Urothelium cell line (cell line): ENCODE measurements at regions not wholly inside any gene's neighbourhood (a gene's known extent, or its start where the extent isn't known, plus 50 kb on each side); places are given as distances from the start of the nearest gene placed in this dataset.

ENCODE experiments used
- DNase-seq: peaks from one replicate; pipeline ENCODE4 v3.0.0; 2011; ENCODE audit warnings: low spot score, mixed read lengths
- FAIRE-seq: peaks from 2 replicates; lab custom pipeline; 2011; peaks lifted over from hg19 to GRCh38; lab: Jason Lieb, UNC

DNA sequence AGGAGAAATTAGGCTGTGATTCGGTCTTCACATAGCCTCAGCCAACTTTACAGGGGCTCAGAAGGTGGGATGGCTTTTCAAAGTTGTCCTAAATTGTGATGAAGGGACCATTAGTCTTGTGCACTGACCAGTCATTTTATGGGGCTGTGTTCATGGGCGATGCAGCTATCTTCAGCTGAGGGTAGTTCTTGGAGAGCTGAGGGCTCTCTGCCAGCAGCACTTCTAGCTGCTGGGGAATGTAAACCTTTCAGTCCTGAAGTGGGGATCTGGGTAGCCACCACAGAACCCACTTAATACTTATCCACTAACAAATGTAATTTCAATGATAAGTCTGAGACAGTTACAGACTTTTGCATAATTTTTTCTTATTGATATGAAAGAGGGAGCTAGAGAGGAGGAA lies 270.6 kb downstream of the AEBP2 start:
- DNase-seq, result no peak
- FAIRE-seq, result no peak

DNA sequence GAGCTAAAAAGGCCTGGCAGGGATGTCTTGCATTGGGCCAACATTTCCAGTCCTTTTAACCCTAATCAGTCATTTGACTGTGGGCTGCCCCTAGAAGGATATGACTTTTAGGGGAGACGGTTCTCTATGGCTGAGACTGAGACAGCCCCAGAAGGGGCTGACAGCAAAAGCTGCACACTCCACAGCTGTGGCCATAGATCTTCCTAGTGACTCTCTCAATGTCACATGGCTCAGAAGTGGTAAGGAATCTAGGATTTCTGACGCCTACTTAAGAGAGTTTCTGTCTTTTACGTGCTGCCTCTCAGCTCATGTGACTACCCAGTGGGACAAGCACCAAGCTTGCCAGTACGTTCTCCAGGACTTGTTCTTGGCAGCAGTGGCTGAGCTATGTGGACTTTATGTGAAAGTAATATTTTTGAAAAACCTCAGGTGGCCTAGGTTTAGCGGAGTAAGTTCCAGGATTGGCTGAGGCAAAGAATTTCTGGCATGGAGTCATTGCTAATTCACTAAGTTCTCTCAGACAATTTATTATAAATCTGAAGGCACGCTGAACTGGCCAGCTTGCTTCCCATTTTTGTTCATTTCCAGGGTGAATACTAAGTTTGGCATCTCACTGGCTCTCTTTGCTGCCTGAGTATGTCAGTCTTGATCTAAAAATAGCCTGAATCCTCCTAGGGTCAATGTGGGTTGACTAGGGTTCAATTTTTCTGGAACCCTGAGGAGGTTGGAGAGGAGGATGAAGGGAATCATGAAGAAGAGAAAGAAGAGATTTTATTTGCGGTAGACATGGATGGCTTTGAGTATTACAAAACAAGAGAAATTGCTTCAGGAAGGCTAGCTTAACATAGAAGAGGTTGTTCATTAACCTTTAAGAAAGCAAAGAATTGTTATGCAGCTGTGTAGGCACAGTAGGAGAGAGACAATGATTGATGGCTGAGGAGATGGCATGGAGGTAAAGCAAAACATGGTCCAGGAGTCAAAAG lies 271.8 kb downstream of the AEBP2 start:
- DNase-seq, result no peak
- FAIRE-seq, result no peak

DNA sequence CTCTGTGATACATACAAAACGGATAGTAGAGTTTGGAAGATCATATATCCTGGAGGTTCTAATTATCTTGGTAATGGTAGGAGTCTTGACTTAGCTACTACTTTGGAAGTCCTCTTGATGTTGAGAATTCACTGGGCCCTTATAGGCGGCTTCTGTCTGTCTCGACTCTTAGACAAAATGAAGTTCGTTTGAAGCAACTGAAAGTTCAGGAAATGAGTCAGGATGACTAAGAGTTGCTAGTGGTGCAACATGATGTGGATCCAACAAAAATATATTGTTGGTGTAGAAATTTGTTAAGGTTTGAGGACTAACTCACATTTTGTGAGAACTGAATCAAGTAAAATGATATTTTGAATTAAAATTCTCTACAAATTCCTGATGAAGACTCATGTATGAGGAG lies 272.7 kb downstream of the AEBP2 start:
- no peak for FAIRE-seq

DNA sequence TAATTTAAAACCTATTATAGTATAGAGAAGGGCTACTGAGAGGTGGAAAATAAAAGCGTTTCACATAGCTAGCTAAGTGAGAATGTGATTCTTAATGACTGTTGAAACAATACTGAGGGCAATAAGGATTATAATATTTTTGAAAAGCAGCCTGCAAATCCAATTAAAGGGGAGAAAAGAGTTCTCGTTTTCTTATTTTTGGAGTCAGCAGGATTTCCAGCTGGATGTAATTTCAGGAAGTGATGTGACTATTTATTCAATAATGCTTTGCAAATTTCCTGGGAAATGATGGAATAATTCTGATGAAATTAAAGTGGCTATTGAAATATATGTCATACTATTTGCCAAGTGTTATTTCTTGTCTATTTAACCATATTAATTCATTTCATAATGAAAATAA lies 279.1 kb downstream of the AEBP2 start:
- FAIRE-seq, result no peak
- DNase-seq, result no peak

More for the DNA sequence above, 272.7 kb downstream of the AEBP2 start:
- DNase-seq, result peak; percentile 48

DNA sequence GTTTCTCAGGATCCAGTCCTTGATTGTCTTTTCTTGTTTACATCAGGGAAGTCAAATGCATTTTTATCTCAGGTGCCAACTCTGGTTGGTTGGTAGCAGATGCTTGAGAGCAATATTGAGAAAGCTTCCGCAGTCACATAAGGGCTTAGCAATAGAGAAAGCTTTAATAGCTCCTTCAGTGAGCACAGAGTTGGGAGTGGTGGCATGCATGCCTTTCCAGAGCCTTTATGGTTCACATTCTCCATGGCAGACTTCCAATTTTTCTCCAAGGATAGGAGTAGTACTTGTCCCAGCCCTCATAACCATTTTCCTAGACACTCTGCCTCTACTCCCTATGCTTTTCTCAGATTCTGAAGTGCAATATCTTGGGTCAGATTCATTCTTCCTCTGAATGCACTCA lies 280.4 kb downstream of the AEBP2 start:
- no peak for FAIRE-seq
- no peak for DNase-seq

DNA sequence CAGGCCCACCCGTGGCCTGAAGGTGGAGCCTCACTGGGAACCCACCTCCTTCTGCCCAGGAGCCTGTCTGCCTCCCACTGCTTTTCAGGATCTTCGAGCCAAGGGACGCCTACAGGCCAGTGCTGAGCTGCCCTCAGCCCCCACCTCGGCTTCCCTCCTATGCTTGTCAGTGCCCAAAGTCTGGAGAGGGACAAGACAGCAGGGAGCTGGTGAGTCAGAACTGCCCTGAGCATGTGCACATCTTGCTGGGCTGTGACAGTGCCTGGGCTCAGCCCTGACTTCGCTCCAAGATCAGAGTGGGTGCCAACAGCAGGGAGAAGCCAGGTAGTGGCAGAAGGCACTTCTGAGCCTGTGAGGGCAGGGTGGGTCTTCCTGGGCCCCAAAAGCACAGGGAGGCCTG lies 286.8 kb downstream of the AEBP2 start:
- DNase-seq (no peak), FAIRE-seq (no peak)

DNA sequence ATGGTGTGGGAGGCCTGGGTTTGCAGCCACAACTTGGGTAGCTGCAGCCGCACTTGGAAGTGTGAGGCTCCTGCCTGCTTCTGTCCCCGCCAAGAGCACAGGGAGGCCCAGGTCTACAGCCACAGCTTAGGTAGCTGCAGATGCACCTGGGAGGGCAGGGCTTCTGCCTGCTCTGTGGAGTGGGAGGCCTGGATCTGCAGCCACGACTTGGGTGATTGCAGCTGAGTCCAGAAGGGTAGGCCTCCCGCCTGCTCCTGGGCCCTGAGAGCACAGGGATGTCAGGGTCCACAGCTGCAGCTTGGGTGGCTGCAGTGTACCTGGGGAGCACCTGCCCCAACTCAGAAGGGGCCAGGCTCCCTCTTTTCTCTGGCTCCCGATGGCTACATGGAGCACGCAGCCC lies 287.3 kb downstream of the AEBP2 start:
- FAIRE-seq (no peak), DNase-seq (no peak)

DNA sequence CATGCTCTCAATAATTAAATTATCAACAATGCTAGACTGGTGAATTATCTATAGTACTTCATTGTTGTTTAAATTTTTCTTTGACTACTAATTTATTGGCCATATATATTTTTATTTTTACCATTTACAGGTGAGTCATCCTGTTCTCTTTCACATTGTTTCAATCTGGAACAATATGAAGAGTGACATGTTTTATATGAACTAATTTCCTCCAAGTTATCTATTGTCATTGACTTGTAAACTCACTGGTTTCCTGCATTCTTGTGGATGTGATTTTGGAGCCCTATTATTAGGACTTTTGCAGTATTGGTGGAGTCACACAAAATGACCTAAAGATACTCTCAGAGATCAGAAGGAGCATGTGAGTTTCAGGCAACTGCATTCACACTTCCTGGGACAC lies 297.7 kb downstream of the AEBP2 start:
- no peak for FAIRE-seq
- DNase-seq, result no peak

DNA sequence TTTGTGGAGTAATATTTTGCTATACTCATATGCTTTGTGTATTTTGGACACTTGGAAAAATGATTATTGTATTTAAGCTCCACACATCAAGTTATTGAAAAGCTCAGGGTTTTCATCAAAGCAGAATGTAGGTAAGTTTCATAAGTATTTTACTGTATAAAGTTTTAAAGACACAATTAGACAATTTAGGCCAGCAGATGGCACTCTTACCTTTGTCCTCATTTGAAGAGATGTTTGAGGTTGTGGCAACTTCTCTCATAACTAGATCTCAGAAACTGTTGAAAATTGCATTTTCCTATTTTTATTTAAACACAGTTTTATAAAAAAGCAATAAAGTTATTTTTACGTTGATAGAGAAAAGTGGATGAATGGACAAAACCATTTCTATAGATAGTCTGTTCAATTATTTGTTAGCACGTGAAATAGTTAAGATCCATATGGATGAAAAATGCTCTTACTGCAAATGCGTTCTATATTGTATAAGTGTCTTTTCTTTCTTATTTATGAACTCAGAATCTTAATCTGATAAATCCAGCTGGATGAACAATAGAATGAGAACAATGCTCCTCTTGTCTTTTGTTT lies 300.0 kb downstream of the AEBP2 start:
- peak; percentile 24 for DNase-seq
- FAIRE-seq, result no peak

DNA sequence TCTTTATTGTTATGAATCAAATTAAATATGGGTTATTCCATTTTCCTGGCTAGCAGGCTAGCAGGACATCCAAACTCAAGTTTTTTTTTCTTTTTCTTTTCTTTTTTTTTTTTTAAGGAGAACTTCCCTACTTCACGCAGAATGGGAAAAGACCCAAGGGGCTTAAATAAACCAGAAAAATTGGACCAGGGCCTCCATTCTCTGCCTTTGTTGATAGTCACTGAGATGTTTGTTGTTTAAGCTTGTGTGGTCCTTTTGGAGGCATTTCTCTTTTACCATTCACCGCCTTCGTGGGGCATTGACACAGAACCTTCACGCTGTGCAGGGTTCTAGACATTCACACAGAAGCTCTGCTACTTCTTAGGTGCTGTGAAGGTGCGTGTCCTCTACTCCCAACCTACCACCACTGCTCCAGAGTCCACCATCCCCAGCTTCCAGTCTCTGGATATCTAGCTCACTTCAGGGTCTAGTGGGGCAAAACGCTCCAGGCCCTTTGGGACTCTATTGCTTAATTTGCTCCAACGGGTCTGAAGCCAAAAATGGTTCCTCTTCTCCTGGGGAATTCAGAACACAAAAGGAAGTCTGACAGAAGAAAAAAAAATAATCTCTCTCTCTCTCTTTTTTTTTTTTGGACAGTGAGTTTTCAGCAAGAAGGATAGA lies 301.3 kb downstream of the AEBP2 start:
- FAIRE-seq (no peak), DNase-seq (no peak)

DNA sequence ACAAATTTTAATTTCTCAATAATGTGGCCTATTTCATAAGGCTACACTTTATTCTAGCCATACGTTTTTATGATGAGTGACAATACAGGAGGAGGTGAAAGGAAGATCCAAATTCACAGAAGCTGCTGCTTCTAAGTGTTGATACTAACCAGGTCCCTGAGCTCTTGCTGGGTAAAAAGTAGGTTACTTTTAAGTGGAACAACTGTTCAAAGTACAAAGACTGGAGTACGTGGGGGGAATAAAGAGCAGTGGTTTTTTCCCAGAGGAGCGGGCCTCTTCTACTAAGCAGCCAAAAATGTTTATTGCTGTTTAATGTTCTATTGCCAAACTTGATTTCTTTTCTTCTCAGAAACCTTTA lies 301.8 kb downstream of the AEBP2 start:
- no peak for DNase-seq
- no peak for FAIRE-seq

DNA sequence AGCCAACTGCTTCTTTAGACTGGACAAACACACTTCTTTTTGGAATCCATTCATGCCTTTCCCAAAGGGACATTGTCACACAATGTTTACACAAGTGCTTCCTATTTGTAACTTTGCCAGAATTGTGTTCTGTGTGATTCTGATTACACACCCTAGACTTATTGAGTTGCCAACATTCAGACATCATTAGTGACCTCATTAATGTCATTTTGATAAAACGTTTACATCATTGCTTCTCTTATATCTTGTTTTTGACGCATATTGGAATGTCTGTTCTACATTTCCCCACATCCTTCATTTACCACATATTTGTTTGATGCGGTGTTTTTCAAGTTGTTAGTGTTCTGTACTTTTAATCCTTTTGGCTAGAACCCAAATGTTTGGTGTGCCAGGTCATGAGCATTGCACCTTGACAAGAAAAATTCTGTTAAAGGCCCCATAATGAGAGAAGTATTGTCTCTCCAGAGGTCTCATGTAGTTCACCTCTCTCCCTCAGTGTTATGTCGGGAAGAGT lies 305.5 kb downstream of the AEBP2 start:
- FAIRE-seq, result peak; percentile 48
- no peak for DNase-seq

DNA sequence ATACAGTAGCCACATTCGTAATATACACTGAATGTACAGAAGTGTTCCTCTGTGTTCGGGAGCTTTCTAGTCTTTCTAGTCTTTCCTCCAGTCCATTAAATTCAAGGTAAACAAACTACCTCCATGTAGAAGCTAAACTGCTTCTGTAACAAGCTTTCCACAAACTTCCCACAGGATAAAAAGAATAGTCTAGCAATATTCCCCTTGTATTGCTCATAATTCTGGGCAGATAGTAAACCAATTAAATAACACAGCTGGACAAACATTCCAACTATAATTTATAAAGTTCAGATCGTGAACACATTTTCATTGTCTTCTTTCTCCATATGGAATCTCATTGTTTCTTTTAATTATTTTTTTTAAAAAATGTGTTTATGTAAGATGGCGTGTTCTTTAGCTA lies 307.2 kb downstream of the AEBP2 start:
- DNase-seq, result no peak
- no peak for FAIRE-seq

DNA sequence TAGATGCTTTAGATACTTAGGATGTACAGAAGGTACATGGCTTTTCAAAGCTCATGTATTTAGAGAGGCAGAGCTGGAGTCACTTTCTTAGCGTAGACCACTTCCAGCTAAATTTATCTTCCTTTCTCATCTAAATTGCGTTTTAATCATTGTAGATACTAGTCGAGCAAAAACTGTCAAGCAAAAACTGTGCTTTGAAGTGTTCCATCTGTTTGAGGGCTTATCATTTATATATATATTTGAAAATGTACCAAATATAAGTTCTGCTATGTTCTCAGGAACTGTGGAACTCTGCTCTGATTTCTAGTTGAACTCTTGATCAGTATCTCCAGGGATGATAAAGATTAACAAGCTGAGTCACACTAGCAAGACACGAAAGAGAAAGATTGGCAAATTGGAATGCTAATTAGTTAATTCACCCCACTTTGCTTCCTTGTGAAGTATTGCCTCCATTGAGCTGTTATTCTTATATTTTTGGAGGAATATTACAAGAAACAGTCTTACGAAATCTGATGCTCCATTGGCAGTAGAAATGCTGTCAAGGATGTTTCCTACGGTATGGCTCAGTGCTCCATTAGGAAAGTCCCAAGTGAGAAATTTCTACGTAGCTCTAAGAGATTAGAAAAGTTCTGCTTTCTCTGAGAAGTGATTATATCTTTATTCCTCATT lies 310.7 kb downstream of the AEBP2 start:
- no peak for FAIRE-seq

DNA sequence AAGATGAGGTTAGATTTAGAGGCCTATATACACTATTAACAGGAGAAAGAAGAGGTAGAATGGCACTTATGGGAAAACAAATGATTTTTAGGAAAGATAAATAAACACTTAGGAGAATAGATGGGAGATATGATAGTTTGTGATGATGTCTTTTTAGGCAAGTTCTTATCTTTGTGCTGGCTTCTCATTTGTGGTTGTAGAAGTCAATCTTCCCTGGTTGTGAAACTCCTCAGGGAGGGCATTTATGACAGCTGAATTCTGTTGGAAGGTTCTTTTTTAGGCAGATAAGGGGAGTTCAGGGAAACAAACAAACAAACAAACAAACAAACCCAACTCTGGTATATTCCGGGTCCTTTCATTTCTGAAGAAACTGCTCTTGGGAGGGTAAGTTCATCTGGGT lies 311.8 kb downstream of the AEBP2 start:
- no peak for DNase-seq
- FAIRE-seq, result no peak

More for the DNA sequence above, 310.7 kb downstream of the AEBP2 start:
- no peak for DNase-seq

DNA sequence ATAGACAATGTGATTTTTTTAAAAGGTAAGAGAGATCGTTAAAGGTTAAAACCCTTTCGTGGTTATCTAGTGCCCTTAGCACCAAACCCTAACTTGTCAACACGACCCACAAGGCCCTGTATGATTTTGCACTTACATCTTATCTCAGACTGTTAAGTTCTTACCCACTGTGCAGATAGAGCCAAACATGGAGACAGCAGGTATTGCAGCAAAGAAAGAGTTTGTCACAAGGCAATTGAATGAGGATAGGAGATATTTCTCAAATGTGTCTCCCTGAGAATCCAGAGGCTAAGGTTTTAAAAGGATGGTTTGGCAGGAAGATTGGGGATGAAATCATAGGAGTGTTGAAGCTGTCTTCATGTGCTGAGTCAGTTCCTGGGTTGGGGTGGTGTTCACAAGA lies 313.4 kb downstream of the AEBP2 start:
- no peak for DNase-seq
- FAIRE-seq, result no peak

DNA sequence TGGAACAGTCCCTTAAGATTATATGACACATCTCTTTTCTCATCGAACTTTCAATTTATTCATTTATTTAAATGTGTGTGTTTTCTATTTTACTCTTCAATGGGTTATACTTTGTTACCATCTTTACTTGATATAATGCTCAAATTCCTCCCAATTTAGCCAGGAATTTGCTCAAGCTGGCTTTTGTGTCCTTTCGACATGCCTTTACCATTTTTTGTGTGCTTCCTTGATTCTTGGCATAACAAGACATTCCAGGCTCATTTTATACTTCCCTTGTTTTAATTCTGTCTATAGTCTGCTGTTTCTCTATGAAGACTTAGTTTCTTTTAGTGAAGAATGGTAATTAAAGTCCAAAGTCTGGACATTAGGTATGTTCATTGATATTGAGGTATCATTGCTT lies 315.8 kb downstream of the AEBP2 start:
- no peak for FAIRE-seq
- DNase-seq, result no peak

DNA sequence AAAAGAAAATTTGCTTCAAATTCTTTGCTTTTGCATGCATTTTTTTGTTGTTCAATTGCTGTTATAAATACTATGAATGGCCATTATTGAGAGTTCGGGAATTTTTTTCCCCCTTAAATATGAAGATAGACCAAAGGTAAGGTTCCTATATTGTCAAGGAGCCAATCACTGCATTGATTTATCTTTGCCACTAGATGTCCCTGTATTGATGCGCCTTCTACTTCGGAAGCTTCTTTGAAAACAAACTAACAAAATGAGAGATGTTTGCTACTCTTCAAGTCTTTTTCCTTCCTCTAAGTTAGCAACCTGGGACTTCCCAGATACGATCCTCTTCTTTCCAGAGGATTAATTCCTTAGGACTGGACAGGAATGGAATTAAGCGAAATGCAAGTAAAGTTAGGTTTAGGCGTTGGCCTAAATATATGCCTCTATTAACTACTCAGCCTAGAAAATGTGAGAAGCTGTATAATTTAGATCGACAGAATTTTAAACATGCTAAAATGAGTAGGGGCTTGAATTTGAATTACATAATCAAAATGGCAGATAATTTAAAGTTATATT lies 318.1 kb downstream of the AEBP2 start:
- no peak for FAIRE-seq
- no peak for DNase-seq

DNA sequence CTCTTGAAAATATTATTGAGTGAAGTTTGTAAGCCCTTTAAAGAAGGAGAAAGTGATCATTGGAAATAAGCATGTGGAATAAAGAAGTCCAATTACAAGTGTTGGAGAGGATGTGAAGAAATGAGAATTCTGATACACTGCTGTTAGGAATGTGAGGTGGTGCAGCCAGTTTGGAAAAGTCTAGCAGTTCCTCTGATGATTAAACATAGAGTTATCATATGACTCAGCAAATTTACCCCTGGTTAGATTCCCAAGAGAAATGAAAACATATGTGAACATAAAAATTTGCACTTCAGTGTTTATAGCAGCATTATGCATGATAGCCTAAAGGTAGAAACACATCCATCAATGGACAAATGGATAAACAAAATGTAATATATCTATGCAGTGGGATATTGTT lies 319.9 kb downstream of the AEBP2 start:
- FAIRE-seq (peak; percentile 42), DNase-seq (no peak)

DNA sequence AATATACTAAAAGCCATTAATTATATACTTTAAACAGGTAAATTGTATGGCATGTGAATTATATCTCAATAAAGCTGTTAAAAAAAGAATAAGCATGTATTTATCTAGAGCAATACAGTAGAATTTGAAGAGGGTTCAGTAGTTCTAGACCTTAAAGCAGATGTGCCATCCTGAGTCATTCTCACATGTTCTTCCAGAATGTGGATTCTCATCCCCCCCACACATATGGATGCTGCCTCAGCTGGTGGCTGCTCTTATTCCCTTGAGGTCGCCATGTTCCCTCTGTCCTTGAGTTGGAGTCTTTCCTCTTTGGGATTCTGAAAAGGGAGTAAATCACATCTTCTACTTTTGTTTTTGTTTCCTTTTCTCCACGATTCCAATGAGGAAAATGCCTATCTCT lies 321.3 kb downstream of the AEBP2 start:
- no peak for DNase-seq
- no peak for FAIRE-seq

DNA sequence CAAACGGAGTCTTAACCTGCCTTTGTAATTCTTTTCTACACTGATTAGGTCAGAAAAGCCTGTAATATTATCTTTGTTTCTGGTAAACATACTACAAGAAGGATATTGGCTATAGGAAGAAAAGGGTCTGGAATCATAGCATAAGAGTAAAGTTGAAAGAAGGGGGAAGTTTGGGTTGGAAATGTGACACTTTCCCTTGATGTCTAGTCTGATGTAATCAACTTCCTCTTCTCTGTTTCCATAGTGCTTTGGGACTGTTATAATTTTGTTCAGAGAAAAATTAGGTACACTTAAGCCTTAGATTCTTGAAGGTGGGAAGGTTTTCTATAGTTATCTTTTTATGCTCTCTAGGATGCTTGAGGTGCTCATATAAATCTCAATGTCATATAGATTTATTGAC lies 322.2 kb downstream of the AEBP2 start:
- no peak for FAIRE-seq
- no peak for DNase-seq
